Glutamatergic neuron (in vitro differentiated cells): ENCODE measurements at regions not wholly inside any gene's neighbourhood (a gene's known extent, or its start where the extent isn't known, plus 50 kb on each side); places are given as distances from the start of the nearest gene placed in this dataset.

Experiments used
- DNase-seq: peaks from one replicate; pipeline ENCODE4 v3.0.0; 2022
- H3K27ac Mint-ChIP-seq: one replicate; pipeline ENCODE4 v1.8.0; 2020; ENCODE audit warnings: mild to moderate bottlenecking, mixed read lengths, inconsistent platforms; ENCODE audit not compliant: unreplicated experiment
- H3K27me3 Mint-ChIP-seq: one replicate; pipeline ENCODE4 v1.8.0; 2020; ENCODE audit warnings: mild to moderate bottlenecking, moderate library complexity, mixed read lengths, inconsistent platforms; ENCODE audit not compliant: unreplicated experiment
- H3K36me3 Mint-ChIP-seq: one replicate; pipeline ENCODE4 v1.8.0; 2020; ENCODE audit warnings: mild to moderate bottlenecking, mixed read lengths, inconsistent platforms; ENCODE audit not compliant: unreplicated experiment
- H3K4me1 Mint-ChIP-seq: one replicate; pipeline ENCODE4 v1.8.0; 2020; ENCODE audit warnings: mild to moderate bottlenecking, low read depth, mixed read lengths, inconsistent platforms; ENCODE audit not compliant: unreplicated experiment
- H3K4me3 Mint-ChIP-seq: one replicate; pipeline ENCODE4 v1.8.0; 2020; ENCODE audit warnings: mild to moderate bottlenecking, mixed read lengths, inconsistent platforms; ENCODE audit not compliant: unreplicated experiment
- H3K9me3 Mint-ChIP-seq: one replicate; pipeline ENCODE4 v1.8.0; 2020; ENCODE audit warnings: mild to moderate bottlenecking, moderate library complexity, mixed read lengths, inconsistent platforms; ENCODE audit not compliant: unreplicated experiment
- CTCF ChIP-seq: fragments of 200-600 bp; sonication (generic); IDR thresholded peaks from one replicate; pipeline ENCODE4 v1.5.0; 2021; ENCODE audit not compliant: partially characterized antibody, unreplicated experiment

- H3K4me1 Mint-ChIP-seq: peaks cover 4% of the 10 kb centered on the region
Observed at GRCh38 chr4:126051689-126052424, 737.1 kb downstream of the FAT4 start.

GRCh38 chr4:126056116-126056650 is 741.4 kb downstream of the FAT4 start:
- Mint-ChIP-seq H3K4me3 (no peak overlapping the region), H3K27me3 (no peaks in the 10 kb centered on the region), H3K36me3 (no peaks in the 10 kb centered on the region), H3K9me3 (peaks cover 2% of the 10 kb centered on the region), H3K27ac (no peak overlapping the region), H3K4me1 (peaks cover 4% of the 10 kb centered on the region)
- no peak for DNase-seq
- TF ChIP-seq CTCF: no peak

More at GRCh38 chr4:126051689-126052424, 737.1 kb downstream of the FAT4 start:
- TF ChIP-seq CTCF: no peak
- no peak overlapping the region for H3K4me3 Mint-ChIP-seq
- DNase-seq: no peak
- no peaks in the 10 kb centered on the region for H3K36me3 Mint-ChIP-seq
- H3K27me3 Mint-ChIP-seq: no peaks in the 10 kb centered on the region
- no peaks in the 10 kb centered on the region for H3K9me3 Mint-ChIP-seq
- H3K27ac Mint-ChIP-seq: no peak overlapping the region

GRCh38 chr4:126057371-126057770 is 742.6 kb downstream of the FAT4 start:
- no peak overlapping the region for H3K4me3 Mint-ChIP-seq
- no peak for TF ChIP-seq CTCF
- H3K9me3 Mint-ChIP-seq: peaks cover 2% of the 10 kb centered on the region
- no peaks in the 10 kb centered on the region for H3K27me3 Mint-ChIP-seq
- H3K36me3 Mint-ChIP-seq: no peaks in the 10 kb centered on the region
- H3K4me1 Mint-ChIP-seq: peaks cover 4% of the 10 kb centered on the region
- DNase-seq: no peak
- H3K27ac Mint-ChIP-seq: no peak overlapping the region

- no peak for TF ChIP-seq CTCF
- no peak overlapping the region for H3K27ac Mint-ChIP-seq
- DNase-seq: no peak
- H3K27me3 Mint-ChIP-seq: no peaks in the 10 kb centered on the region
- no peak overlapping the region for H3K4me3 Mint-ChIP-seq
- H3K9me3 Mint-ChIP-seq: peaks cover 2% of the 10 kb centered on the region
- H3K36me3 Mint-ChIP-seq: no peaks in the 10 kb centered on the region
- peaks cover 4% of the 10 kb centered on the region for H3K4me1 Mint-ChIP-seq
Observed at GRCh38 chr4:126058596-126058995, 743.8 kb downstream of the FAT4 start.

- DNase-seq: no peak
- Mint-ChIP-seq H3K27me3 (no peaks in the 10 kb centered on the region), H3K9me3 (peaks cover 2% of the 10 kb centered on the region), H3K27ac (no peak overlapping the region), H3K4me1 (no peaks in the 10 kb centered on the region), H3K4me3 (no peak overlapping the region), H3K36me3 (no peaks in the 10 kb centered on the region)
- TF ChIP-seq CTCF: no peak
Observed at GRCh38 chr4:126061655-126062054, 746.9 kb downstream of the FAT4 start.
